ENCODE measurements at regions not wholly inside any gene's neighbourhood (a gene's known extent, or its start where the extent isn't known, plus 50 kb on each side); places are given as distances from the start of the nearest gene placed in this dataset.

DNA sequence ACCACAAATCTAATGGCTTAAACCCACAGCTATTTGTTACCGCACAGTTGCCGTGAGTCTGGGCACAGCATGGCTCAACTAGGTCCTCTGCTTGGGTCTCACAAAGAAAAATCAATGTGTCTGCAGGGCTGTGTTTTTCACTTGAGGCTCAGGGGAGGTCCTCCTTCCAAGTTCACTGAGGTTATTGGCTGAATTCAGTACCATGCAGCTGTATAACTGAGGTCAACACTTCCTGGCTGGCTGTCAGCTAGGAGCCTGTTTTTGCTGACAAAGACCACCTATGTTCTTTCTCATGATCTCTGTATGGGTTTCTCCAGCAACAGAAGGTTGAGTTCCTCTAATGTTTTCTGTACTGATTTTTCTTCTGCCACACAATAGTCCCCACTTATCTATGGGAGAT is 736.7 kb upstream of the PRKX start:
- no peak for DNase-seq

DNA sequence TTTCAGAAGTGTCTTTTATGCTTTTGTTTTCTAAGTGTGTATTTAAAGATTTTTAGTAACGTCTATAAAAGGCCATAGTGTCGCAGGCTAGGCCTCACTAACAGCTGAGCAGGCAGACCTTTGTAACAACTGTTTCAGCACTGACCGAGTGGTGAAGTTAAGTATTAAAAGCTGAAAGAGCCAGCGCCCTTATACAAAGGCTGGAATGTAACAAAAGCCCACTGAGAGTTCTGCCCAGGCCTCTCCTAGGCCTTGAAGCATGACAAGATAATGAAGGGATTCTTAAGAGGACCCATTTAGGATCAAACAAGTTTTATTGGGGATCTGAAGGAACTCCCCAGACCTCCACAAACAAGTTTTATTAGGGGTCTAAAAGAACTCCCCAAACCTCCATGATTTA is 722.5 kb upstream of the PRKX start:
- DNase-seq: no peak

DNA sequence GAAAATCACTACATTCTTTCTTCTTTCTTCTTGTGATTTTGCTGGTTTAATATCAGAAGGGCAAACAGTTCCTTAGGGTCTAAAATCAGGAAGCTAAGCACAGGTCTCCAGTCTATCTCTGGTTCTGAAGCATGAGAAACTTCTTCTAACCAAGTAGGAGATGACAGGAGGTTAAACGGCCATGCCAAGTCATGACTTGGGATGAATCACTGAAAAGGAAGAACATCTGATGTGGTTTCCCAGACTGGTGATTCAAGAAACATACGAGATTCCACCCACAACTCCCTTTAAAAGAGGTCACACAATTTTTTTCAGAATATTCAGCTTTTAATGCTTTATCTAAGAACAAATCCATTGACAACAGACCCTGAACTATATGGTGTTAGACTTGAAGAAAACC is 684.0 kb upstream of the PRKX start:
- DNase-seq: no peak

DNA sequence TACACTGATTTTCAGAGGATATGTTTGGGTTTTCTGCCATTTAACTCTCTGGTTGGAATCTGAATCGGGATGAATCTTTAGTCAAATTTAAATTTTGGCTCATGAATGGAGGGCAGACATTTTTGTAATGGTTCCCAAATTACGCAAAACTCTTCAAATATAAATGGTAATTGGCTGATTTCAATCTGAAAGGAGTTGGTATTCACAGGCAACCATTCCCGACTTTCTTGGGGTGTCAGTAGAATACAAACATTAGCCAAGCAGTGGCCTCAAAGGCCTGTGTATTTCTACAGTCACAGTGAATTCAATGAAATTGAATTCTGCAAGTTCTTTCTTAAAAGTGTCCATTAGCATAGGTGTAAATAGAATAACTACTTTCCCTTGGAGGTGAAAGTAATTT is 668.8 kb upstream of the PRKX start:
- no peak for DNase-seq

DNA sequence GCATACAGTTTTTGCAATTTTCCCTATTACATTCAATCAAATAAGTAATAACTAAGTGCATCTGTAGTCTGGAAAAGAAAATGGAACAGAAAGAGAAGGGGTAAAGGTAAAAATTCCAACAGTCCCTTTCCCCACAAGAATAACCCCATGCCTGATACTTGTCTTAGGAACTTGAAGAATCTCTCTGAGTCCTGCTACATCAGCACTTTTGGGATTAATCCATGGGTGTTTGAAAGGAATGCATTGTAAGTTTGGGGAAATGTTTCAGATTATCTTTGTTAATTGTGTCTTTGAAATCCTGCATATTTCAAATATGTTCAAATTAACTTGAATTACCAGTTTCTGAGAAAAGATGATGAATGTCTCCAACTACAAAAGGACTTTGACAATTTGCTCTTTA is 667.3 kb upstream of the PRKX start:
- DNase-seq: no peak

DNA sequence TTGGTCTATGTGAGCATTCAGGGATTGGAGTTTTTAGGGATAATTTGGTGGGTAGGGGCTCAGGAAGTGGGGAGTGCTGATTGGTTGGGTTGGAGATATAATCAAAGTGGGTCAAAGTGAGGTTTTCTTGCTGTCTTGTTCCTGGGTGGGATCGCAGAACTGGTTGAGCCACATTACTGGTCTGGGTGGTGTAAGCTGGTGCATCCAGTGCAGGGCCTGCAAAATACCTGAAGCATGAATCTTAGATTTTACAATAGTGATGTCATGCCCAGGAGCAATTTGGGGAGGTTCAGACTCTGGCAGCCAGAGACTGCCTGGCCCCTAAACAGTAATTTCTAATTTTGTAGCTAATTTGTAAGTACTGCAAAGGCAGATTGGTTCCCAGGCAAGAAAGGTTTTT is 665.6 kb upstream of the PRKX start:
- no peak for DNase-seq

DNA sequence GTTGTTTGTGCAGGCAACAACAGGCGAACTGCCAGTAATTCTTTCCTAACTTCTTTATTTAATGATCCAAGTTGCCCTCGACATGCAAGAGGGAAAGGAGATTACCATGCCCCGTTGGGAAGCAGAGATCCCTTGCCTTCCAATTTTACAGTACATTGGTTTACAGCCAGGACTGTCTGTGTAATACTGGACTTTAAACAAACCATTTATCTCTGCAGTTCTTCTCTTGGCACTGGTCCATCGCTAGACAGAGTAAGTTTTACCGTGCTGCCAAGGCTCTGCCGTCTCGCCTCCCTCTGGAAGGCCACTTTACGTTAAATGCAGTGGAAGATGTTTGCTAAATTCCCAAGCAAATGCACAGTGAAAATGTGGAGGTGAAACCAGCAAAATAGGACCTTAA is 660.3 kb upstream of the PRKX start:
- no peak for DNase-seq

DNA sequence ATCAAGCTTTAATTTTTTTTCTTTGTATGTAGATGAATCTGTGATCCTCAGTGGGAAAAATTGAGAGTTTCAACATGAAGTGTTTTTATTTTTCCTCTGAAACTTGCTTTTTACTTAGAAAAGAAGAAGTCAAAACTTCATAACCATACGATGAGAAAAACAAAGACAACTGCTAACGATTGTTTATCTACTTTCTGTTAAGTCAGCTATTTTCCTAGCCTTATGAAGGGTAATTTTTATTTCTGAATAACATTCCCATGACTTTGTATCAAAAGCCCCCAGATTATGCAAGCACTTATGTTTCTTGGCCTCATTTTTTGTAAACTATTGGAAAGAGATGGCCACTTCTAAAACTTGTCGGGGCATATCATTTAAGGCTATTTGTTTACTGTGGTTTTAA is 645.1 kb upstream of the PRKX start:
- no peak for DNase-seq

DNA sequence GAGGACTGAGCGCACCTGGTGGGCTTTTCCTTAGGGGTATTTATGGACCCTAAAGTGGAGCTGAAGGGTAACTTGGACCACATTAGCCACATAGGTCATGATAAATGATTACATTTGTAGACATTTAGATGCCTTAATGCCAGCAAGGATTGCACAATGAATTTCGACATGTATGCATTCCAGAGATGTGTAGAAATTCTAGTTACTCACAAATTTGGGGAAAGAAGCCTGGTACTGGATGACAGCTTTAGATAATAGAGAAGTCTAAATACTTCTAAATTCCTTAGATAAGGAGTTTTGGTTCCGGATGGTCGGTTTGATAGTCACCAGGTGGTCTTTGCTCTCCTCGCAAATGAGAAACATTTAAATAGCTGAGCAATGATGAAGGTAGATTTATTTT is 609.5 kb upstream of the PRKX start:
- DNase-seq: no peak

DNA sequence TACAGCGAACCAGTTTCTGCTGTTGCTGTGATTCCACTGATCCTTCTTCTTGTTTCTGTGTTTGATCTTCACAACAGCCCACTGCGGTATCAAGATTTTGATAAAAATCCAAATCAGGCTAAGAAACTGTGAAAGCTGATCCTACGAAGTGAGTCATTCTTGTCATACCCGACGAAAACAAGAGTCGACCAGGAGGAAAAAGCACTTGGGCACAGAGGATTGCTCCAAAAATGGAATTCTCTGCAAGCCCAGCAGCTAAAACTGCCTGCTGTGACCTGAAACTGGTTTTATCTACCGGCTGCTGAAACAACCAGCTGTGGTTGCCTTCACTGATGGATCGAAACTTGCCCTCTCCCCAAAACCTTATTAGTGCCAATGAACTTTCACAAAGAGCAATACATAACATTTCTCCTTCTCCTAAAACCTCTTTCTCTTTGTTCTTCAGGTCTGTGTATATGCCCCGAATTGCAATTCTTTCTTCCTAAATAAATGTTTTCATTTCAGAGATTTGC is 607.0 kb upstream of the PRKX start:
- DNase-seq: no peak

DNA sequence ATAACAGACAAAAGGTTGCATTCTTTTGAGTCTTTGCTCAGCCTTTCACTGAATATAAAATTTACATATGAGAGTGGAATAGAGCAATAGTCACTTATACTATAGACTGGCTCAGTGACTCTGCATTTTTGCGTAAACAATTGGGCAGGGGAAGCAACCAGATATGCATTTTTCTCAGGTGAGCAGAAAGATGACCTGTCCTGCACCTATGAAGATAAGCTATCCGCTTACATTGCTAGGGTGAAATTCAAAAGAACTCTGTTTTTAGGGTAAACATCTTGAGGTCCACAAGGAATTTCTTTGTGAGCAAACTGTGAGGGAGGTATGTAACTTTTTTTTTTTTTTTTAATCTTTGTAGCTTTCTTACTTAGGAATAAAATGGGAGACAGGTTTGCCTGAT is 602.4 kb upstream of the PRKX start:
- DNase-seq: no peak

DNA sequence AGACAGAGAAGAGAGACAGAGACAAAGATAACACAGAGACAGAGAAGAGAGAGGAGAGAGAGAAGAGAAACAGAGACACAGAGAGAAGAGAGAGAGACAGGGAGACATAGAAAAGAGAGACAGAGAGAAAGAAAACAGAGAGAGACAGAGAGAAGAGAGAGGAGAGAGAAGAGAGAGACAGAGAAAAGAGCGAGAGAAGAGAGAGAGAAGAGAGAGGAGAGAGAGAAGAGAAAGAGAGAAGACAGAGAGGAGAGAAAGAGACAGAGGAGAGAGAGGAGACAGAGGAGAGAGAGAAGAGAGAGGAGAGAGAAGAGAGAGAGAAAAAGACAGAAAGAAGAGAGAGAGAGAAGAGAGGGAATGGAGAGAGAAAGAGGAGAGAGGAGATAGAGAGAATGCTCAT is 601.1 kb upstream of the PRKX start:
- DNase-seq: no peak

DNA sequence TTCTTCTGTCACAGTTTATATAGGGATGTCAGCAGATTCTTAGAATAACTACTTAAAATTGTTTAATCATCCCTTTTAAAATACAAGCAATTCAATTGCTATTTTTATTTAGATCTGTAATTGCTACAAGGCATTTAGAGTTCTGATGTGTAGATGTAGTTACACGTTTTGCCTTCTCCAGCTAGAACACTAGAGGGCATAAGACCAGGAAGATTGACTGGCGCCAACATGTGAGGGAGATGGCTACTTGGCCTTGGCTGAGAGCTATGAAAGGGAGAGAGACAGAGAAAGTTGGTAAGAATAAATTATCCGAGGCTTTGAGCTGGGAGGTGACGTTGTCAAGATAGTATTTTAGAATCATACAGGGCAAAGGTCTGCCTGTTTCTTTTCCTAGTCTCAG is 563.7 kb upstream of the PRKX start:
- DNase-seq: no peak

DNA sequence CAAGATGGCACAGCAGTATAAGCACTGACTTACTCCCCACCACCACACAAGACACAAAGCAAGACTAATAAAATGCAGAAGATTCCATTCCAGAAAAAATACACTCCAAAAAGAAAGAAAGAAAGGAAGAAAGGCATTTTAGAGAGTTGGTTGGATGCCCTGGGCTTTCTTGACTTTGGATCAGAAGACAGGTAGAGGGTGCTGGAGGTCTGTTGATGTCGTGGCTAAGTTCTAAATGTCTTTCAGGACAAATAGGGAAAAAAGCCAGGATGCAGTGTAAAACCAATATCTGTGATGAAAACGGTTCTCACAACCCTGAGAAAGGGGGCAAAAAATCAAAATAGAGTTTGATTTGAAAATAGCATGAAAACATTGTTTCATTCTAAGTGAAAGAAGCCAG is 555.2 kb upstream of the PRKX start:
- no peak for DNase-seq

DNA sequence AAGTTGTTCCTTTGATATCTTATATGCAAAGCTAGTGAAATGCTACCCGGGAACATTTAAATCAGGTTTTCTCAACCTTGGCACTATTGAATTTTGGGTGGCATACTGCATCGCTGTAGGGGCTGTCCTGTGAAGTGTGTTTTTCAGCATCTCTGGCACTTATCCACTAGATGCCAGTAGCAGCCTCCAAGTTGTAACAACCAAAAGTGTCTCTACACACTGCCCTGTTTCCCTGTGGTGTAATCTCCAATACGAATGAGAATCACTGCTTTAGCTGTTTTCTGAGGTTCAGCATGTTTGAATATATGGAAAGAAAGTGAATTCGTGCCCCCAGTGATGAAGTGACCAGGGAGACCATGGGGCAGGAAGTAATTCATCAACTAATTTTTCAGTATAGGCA is 551.6 kb upstream of the PRKX start:
- no peak for DNase-seq

DNA sequence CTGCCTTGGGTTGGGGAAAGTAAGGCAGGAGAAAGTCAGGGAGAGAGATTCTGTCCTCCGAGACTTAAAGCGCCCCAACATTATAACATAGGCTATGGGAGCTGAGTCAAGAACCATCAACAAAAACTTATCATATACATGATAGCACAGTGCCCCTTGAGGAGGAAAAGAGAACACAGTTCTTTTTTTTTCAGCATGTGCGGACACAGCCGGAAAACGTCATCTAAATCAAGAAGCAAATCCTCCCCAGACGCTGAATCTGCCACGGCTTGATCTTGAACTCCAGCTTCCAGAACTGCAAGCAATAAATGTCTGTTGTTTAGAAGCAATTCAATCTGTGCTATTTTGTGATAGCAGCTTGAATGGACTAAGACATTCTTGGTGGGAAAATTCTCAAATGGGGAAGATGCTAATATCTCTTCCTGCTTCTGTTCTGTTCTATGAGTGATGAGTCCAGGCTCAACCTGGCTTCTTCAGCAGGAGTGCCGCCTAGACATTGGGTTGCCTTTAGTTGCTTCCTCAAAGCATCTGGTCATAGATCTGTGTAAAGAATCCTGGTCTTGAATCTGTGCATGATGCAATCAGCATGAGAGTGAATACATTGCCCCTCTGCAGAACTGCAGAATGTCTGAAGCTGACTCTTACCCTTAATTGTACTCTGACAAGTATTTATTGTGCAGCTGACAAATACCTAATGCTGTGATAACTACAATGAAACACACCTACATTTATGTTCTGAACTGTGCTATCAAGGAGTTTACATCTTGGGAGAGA is 549.8 kb upstream of the PRKX start:
- no peak for DNase-seq

DNA sequence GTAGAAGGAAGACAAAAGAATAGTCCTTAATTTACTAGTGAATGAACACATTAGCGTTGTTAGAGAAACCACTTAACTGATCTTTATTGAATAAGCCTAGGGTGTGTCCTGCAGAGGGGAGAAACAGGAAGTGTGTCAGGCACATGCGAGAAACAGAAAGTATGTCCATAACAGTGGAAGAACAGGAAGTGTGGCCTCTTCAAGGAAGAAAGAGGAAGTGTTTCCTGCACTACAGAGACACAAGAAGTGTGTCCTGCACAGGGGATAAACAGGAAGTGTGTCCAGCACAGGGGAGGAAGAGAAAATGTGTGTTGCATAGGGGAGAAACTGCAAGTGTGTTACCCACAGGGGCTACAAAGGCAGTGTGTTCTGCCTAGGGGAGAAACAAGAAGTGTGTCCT is 539.6 kb upstream of the PRKX start:
- no peak for DNase-seq

DNA sequence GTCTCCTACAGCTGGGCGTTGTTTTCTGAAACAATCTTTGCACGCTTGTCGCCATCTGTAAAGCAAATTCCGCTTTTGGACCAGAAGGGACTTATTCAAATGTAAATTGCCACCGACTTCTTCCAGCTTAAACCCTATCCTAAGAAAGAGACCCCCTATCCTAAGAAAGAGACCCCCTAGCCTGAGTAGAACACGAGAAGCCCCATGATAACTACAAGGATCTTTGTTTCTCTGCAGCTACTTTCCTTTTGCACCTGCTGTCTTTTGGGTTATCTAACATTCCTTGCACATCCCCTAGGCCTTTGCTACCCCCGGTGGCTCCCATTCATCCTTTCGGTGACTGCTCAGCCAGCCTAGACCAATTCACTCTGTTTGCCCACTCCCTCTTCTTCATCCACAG is 536.0 kb upstream of the PRKX start:
- no peak for DNase-seq

DNA sequence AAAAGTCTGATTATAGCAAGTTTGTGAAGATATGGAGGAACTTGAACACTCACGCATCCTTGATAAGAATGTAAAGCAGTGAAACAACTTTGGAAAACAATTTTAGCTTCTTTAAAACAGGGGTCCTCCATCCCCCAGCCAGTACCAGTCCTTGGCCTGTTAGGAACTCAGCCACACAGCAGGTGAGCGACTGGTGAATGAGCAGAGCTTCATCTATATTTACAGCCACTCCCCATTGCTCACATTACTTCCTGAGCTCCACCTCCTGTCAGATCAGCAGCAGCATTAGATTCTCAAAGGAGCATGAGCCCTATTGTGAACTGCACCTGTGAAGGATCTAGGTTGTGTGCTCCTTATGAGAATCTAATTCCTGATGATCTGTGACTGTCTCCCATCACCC is 530.3 kb upstream of the PRKX start:
- DNase-seq: no peak

DNA sequence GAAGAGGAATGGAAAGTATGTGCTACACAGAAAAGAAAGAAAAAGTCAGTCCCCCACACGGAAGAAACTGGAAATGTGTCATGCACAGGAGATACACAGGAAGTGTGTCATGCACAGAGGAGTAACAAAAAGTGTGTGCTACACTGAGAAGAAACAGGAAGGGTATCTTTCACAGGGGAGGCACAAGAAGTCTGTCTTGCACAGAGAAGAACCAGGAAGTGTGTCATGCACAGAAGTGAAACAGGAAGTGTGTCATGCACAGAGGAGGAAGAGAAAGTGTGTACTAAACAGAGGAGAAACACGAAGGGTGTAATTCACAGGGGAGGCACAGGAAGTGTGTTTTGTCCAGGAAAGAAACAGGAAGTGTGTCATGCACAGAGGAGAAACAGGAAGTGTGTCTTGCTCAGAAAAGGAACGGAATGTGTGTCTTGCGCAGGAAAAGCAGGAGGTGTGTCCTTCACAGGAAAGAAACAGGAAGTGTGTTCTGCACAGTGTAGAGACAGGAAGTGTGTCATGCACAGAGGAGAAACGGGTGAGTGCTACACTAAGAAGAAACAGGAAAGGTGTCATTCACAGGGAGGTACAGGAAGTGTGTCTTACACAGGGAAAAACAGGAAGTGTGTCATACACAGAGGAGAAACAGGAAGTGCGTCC is 527.2 kb upstream of the PRKX start:
- DNase-seq: no peak

DNA sequence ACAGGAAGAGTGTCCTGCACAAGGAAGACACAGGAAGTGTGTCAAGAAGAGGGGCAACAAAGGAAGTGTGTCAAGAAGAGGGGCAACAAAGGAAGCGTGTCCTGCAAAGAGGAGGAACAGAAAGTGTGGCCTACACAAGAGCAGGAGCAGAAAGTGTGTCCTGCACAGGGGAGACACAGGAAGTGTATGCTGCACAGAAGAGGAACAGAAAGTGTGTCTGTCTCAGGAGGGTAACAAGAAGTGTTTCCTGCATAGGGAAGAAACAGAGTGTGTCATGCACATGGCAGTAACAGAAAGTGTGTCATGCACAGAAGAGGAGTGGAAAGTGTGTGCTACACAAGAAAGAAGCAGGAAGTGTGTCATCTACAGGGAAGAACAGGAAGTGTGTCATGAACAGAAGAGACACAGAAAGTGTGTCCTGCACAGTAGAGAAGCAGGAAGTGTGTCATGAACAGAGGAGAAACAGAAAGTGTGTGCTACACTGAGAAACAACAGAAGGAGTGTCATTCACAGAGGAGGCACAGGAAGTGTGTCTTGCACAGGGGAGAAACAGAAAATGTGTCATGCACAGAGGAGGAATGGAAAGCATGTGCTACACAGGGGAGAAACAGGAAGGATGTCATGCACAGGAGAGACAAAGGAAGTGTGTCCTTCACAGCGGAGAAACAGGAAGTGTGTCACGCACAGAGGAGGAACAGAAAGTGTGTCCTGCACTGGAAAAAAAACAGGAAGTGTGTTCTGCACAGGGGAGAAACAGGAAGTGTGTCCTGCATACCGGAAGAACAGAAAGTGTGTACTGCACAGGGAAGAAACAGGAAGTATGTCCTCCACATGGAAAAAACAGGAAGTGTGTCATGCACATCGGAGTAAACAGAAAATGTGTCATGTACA is 526.4 kb upstream of the PRKX start:
- DNase-seq: no peak

DNA sequence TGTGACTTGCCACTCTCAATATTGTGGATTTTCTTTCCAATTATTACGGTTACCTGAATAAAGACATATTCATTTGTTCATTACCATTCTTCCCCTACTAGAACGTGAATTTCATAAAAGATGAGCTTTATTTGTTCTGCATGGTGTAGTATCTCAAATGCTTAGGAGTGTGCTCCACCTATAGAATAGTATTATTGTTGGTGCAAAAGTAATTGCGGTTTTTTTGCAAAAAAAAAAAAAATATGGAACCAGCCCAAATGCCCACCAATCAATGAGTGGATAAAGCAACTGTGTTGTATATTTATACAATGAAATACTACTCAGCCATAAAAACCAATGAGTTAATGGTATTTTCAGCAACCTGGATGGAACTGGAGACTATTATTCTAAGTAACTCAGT is 525.5 kb upstream of the PRKX start:
- no peak for DNase-seq

DNA sequence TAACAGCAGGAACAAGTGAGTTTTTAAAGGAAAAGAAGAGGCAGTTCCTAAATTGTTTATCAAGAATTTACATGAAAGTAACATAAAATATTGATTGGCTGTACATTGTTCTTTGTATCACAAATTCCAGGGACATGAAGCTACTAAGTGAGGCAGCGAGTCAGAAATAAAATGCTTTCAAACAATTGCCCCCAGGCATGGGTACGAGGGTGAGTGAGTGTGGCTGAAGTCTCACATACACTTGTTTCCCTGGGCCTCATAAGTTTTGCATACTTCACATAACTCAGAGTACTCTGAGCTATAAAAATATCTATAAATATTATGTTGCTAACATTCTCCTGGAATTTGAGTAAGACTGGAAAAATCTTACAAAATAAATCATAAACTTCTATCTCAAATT is 511.6 kb upstream of the PRKX start:
- DNase-seq: no peak

DNA sequence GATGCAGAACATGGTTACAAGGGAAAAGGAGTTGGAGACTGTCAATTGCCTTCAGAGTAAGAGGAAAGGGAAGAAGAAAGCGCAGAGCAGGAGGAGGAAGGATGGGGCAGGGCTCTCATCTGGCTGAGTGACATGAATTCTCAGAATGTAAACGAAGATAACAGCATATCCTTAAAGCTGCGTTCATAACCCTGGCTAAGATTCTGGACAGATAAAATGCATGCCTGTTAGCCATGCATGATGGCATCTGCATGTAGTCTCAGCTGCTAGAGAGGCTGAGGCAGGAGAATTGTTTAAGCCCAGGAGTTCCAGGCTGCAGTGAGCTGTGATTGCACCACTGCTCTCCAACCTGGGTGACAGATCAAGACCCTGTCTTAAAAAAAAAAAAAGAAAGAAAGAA is 493.5 kb upstream of the PRKX start:
- DNase-seq: no peak
